Body of pancreas (tissue), 4 donors: ENCODE measurements at regions not wholly inside any gene's neighbourhood (a gene's known extent, or its start where the extent isn't known, plus 50 kb on each side); places are given as distances from the start of the nearest gene placed in this dataset.

Experiments used
- ATAC-seq: fragments of 150-250 bp; one replicate; pipeline ENCODE4 v1.9.1; 2016
- DNase-seq, 4 donors: peaks; one replicate each; pipeline ENCODE4 v3.0.0-alpha.2; 2019
- H3K27ac ChIP-seq, 4 donors: fragments of 200-600 bp; sonication (generic); 1 replicate in 3 of 4; 2 replicates in 1 of 4; pipeline versions ENCODE4 v1.5.1 to v1.6.1; 2016 to 2019; ENCODE audit warnings: mild to moderate bottlenecking in 1 of 4, mixed read lengths in 1 of 4, moderate library complexity in 1 of 4
- H3K27me3 ChIP-seq, 2 donors: fragments of 200-600 bp; sonication (generic); one replicate each; pipeline ENCODE4 v1.6.0; 2016; ENCODE audit warnings: mild to moderate bottlenecking in 1 of 2
- H3K36me3 ChIP-seq, 2 donors: fragments of 200-600 bp; sonication (generic); replicated peaks in 1 of 2; 2 replicates each; pipeline ENCODE4 v1.5.1; 2016; ENCODE audit warnings: low read depth in 2 of 2; ENCODE audit not compliant: insufficient read depth in 1 of 2
- H3K4me1 ChIP-seq: fragments of 200-600 bp; sonication (generic); one replicate; pipeline ENCODE4 v1.6.0; 2016
- H3K4me3 ChIP-seq, 2 donors: fragments of 200-600 bp; sonication (generic); 1 replicate in 1 of 2; 2 replicates in 1 of 2; pipeline ENCODE4 v1.5.1; 2016 to 2019
- H3K9me3 ChIP-seq, 3 donors: fragments of 200-600 bp; sonication (generic); 1 replicate in 2 of 3; 2 replicates in 1 of 3; pipeline ENCODE4 v1.5.1; 2016
- POLR2A ChIP-seq, 3 donors: fragments of 450-650 bp; IDR thresholded peaks; one replicate each; pipeline ENCODE4 v1.6.1; 2016; ENCODE audit warnings: antibody characterized with exemption in 3 of 3, mild to moderate bottlenecking in 2 of 3
- WGBS, 2 donors: methylation state at CpG; one replicate each; pipeline ENCODE4 v1.1.5; 2017; 5-methylcytosine and 5-hydroxymethylcytosine counted together
- intact Hi-C: fragments of 100-400 bp; cut with DNase I; formaldehyde crosslinking; loops from one replicate; pipeline ENCODE4 v1.15.1; 2023
- TF ChIP-seq, protein P1 (sequence below), 7 experiments: fragments of 450-650 bp in 4 of 7; fragments of 200-600 bp in 3 of 7; sonication (generic) in 3 of 7; IDR thresholded peaks; one replicate each; pipeline ENCODE4 v1.5.1; 2016 to 2019; ENCODE audit warnings: antibody characterized with exemption in 7 of 7

DNA sequence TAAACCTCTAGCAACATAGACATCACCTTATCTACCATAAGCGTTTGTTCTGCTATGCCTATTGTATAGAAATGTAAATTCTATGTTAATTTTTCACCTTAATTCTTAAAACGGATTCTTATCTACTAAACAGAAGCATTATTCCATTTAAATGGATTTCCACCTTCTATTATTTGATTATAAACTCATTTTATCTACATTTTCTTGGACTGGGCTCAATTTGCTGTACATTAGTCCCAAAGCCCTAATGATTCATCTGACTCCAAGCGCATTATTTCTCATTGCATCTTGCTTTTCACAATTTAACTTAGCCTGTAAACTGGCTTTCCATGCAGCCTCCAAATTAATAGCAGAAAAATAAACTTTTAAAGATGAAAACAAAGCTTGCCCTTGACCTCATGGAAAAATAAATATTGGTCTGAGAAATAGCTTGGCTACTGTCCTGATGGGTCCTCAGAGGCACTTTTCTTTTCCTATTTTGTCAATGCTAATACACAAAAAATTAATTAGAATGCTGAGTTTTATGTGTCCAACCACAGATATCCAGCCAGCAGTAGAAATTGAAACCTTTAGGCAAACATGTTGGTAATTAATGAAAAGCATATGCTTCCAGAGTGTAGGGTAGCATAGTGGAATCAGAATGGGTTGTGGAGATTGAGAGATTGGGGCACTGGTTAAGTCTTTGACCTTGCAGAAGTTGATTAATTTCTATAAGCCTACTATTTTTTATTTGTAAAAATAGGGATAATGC, 81.4 kb upstream of the CFAP20DC start:
- 64% methylated on average over 3 of the region's 3 CpGs for WGBS, 2 donors
- no peak overlapping the region for H3K4me3 ChIP-seq
- ATAC-seq (no peak), DNase-seq (no peak)
- H3K4me1 ChIP-seq: no peaks in the 10 kb centered on the region
- intact Hi-C loops: no loop called here
- no peaks in the 10 kb centered on the region for H3K27me3 ChIP-seq
- no peaks in the 10 kb centered on the region for H3K9me3 ChIP-seq
- H3K27ac ChIP-seq: no peak overlapping the region
- TF ChIP-seq, protein P1, sequence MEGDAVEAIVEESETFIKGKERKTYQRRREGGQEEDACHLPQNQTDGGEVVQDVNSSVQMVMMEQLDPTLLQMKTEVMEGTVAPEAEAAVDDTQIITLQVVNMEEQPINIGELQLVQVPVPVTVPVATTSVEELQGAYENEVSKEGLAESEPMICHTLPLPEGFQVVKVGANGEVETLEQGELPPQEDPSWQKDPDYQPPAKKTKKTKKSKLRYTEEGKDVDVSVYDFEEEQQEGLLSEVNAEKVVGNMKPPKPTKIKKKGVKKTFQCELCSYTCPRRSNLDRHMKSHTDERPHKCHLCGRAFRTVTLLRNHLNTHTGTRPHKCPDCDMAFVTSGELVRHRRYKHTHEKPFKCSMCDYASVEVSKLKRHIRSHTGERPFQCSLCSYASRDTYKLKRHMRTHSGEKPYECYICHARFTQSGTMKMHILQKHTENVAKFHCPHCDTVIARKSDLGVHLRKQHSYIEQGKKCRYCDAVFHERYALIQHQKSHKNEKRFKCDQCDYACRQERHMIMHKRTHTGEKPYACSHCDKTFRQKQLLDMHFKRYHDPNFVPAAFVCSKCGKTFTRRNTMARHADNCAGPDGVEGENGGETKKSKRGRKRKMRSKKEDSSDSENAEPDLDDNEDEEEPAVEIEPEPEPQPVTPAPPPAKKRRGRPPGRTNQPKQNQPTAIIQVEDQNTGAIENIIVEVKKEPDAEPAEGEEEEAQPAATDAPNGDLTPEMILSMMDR (IDR thresholded peaks at IDR 0.05): no peak
- no peak for TF ChIP-seq POLR2A (IDR thresholded peaks at IDR 0.05)
- no peaks in the 10 kb centered on the region for H3K36me3 ChIP-seq

DNA sequence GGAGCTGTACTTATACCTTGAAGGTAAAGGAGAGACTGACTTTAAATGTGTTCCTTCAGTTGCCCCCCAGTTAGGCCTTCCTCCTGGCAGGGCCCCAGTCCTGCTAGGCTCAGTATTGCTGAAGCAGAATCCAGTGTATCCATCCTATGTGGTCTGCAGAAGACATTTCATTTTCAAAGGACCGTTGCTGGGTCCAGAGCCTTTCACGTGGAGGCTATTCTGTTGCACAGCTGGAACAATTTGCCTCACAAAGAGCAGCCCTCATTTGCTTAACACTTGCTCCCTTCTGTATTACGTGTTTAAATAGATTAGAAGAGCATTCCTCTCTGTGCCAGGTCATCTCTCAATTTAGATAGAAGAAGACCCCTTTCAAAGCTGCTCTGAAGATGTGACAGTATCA, 78.9 kb upstream of the CFAP20DC start:
- no peaks in the 10 kb centered on the region for H3K9me3 ChIP-seq
- no peak for DNase-seq
- H3K36me3 ChIP-seq: no peaks in the 10 kb centered on the region
- no peak for TF ChIP-seq POLR2A (IDR thresholded peaks at IDR 0.05)
- TF ChIP-seq, protein P1 (IDR thresholded peaks at IDR 0.05): no peak
- H3K27me3 ChIP-seq: no peaks in the 10 kb centered on the region
- no peak overlapping the region for H3K27ac ChIP-seq
- no peaks in the 10 kb centered on the region for H3K4me1 ChIP-seq
- no peak overlapping the region for H3K4me3 ChIP-seq
- no peak for ATAC-seq
- intact Hi-C loops: no loop called here
- 70 to 82% methylated on average over 3 of the region's 3 CpGs for WGBS, 2 donors

GRCh38 chr3:59127071-59127470, 77.2 kb upstream of the CFAP20DC start:
- TF ChIP-seq, protein P1 (IDR thresholded peaks at IDR 0.05): no peak
- TF ChIP-seq POLR2A (IDR thresholded peaks at IDR 0.05): no peak
- Histone ChIP-seq H3K4me3 (no peak overlapping the region), H3K27ac (no peak overlapping the region), H3K9me3 (no peaks in the 10 kb centered on the region), H3K27me3 (no peaks in the 10 kb centered on the region), H3K36me3 (no peaks in the 10 kb centered on the region), H3K4me1 (no peaks in the 10 kb centered on the region)
- ATAC-seq (no peak), DNase-seq (no peak)
- intact Hi-C loops: no loop called here

DNA sequence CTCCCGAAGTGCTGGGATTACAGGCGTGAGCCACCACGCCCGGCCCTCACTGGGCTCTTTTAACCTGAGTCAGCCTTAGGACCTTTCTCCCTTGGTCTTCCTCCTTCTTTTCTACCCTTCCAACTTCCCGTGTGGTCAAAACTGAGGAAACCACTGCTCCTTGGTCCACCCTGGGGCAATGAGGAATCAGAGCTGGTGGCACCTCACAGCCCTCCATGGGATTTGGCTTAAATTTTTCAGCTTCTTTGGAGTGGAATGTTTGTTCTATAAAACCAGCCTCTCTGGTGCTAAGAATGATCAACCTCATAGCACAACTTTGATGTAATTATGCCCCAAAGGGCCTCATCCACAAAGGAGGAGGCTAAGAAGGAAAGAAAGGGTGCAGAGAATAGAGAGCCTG, 76.6 kb upstream of the CFAP20DC start:
- 92 to 94% methylated on average over 5 of the region's 5 CpGs for WGBS, 2 donors
- Histone ChIP-seq H3K36me3 (no peaks in the 10 kb centered on the region), H3K27ac (no peak overlapping the region), H3K4me3 (no peak overlapping the region), H3K27me3 (no peaks in the 10 kb centered on the region), H3K4me1 (no peaks in the 10 kb centered on the region), H3K9me3 (no peaks in the 10 kb centered on the region)
- intact Hi-C loops: no loop called here
- DNase-seq: no peak
- TF ChIP-seq, protein P1 (IDR thresholded peaks at IDR 0.05): no peak
- TF ChIP-seq POLR2A (IDR thresholded peaks at IDR 0.05): no peak
- no peak for ATAC-seq
